ENCODE measurements at regions not wholly inside any gene's neighbourhood (a gene's known extent, or its start where the extent isn't known, plus 50 kb on each side); places are given as distances from the start of the nearest gene placed in this dataset.

DNA sequence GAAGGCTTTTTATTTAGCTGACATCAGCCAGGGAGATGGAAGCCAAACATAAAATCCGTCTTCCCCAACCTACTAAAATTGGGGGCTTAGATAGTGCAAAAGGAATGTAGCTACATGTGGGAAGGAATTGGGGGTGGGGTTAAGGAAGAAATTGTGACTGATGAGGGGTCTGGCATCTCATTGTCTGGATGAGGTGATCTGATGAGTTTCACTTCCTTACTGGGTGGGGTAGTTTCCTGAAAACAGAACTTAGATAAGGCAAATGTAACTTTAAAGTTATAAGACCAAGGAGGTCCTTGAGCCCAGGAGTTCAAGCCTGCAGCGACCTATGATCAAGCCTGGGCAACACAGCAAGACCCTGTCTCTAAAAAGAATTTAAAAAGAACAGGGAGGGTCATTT, 105.5 kb upstream of the NEIL3 start:
- no peak overlapping the region for H3K27ac ChIP-seq
- TF ChIP-seq, protein P1, sequence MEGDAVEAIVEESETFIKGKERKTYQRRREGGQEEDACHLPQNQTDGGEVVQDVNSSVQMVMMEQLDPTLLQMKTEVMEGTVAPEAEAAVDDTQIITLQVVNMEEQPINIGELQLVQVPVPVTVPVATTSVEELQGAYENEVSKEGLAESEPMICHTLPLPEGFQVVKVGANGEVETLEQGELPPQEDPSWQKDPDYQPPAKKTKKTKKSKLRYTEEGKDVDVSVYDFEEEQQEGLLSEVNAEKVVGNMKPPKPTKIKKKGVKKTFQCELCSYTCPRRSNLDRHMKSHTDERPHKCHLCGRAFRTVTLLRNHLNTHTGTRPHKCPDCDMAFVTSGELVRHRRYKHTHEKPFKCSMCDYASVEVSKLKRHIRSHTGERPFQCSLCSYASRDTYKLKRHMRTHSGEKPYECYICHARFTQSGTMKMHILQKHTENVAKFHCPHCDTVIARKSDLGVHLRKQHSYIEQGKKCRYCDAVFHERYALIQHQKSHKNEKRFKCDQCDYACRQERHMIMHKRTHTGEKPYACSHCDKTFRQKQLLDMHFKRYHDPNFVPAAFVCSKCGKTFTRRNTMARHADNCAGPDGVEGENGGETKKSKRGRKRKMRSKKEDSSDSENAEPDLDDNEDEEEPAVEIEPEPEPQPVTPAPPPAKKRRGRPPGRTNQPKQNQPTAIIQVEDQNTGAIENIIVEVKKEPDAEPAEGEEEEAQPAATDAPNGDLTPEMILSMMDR (IDR thresholded peaks at IDR 0.05), result no peak
- no peak for DNase-seq (ENCODE audit: low spot score)
- no peak overlapping the region for H3K4me3 ChIP-seq

DNA sequence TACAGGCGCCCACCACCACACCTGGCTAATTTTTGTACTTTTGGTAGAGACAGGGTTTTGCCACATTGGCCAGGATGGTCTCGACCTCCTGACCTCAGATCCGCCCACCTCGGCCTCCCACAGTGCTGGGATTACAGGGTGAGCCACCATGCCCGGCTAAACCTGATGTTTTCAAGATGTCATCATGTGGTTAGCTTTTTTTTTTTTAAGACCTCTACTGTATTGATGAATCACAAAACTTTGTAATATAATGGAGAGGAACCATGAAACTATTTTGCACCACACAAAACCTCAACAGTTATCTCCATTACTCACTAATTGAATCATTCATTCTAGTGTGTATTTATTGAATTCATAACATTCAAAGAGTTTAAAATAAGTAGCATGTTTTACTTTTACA, 94.7 kb upstream of the NEIL3 start:
- H3K4me3 ChIP-seq, result no peak overlapping the region
- TF ChIP-seq, protein P1 (IDR thresholded peaks at IDR 0.05), result no peak
- no peak for DNase-seq (ENCODE audit: low spot score)
- H3K27ac ChIP-seq, result no peak overlapping the region

DNA sequence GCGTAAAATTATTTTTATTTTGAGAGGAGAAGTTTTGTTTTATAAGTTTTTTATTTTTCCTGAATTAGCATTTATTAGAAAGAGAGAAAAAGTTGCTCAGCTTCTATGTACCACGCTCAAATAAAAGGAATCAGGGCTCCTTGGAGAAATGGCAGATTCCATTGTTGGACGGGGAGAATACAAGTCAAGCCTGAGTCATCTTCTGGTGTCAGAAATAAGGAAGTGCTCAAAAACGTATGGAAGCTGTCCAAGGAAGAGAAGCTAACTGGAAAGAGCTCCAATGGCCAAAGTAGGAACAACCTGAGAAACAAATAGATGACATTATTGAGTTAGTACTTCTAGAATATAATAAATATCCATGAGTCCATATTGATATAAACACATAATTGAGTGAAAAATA, 89.3 kb upstream of the NEIL3 start:
- no peak for DNase-seq (ENCODE audit: low spot score)
- TF ChIP-seq, protein P1 (IDR thresholded peaks at IDR 0.05), result no peak
- H3K4me3 ChIP-seq, result no peak overlapping the region
- H3K27ac ChIP-seq, result no peak overlapping the region

DNA sequence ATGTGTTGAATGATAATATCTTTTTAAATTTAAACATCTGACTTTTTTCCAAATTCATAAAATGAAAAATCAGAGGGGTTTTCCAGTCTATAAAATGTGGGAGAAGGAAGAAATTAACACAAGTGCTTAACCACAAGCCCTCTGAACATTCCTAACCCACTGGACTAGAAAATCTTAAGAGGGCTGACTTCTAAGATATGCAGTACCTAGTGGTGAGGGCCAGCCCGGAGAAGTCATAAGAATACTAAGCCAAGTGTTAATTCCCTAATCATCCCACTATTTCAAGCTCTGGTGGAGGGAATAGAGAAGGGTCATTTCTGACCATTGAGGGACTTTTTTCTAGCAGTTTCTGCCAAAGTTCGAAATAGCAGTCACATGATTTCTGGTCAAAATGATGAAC, 86.9 kb upstream of the NEIL3 start:
- no peak for DNase-seq (ENCODE audit: low spot score)

DNA sequence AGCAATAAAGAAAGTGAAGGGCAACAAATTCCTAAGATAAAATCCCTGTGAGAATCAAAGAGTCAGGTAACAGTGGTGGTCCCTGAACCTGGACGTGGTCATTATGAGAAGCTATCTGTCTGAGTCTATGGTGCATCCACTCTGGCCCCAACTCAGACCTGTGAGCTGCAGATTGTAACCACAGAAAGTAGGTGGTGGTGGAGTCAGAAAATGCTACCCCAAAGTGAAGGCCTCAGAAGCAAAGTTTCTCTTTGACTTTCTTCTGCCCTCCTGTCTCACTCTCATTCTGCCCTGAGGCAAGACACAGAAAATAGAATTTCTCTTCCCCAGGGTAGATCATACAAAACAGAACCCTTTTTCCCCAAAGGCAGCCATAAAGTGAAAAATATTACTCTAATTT, 84.1 kb upstream of the NEIL3 start:
- H3K27ac ChIP-seq, result no peak overlapping the region
- H3K4me3 ChIP-seq, result no peak overlapping the region
- TF ChIP-seq, protein P1 (IDR thresholded peaks at IDR 0.05), result no peak
- DNase-seq (ENCODE audit: low spot score), result no peak

More for the DNA sequence above, 86.9 kb upstream of the NEIL3 start:
- H3K27ac ChIP-seq, result no peak overlapping the region
- TF ChIP-seq, protein P1 (IDR thresholded peaks at IDR 0.05), result no peak
- H3K4me3 ChIP-seq, result no peak overlapping the region

DNA sequence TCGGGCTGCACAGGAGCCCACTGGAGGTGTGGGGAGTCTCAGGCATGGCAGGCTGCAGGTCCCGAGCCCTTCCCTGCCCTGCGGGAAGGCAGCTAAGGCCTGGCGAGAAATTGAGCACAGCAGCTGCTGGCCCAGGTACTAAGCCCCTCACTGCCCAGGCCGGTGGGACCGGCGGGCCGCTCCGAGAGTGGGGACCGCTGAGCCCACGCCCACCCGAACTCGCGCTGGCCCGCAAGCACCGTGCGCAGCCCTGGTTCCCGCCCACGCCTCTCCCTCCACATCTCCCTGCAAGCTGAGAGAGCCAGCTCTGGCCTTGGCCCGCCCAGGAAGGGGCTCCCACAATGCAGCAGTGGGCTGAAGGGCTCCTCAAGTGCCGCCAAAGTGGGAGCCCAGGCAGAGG, 82.0 kb upstream of the NEIL3 start:
- DNase-seq (ENCODE audit: low spot score), result no peak
- Histone ChIP-seq H3K4me3 (no peak overlapping the region), H3K27ac (no peak overlapping the region)
- TF ChIP-seq, protein P1 (IDR thresholded peaks at IDR 0.05), result no peak

DNA sequence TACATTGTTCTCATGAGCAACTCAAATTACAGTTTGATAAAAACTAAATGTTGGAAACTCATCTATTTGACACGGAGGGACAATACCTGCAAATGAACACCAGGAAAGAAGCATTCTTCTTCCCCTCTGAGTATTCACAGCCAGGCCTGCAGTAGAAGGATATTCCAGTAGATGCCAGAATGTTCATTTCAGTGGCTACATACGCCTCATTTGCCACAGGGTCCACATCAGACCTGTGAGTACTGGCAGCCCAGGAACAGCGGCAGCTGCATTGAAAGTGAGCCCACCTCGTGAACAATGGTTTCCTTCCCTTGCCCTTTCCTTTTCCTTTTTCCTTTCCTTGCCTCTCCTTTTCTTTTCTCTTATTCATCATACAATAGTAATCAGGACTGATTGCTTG, 81.1 kb upstream of the NEIL3 start:
- Histone ChIP-seq H3K27ac (no peak overlapping the region), H3K4me3 (peak overlapping the region; percentile 63)
- TF ChIP-seq, protein P1 (IDR thresholded peaks at IDR 0.05), result no peak
- no peak for DNase-seq (ENCODE audit: low spot score)
